ENCODE measurements at regions not wholly inside any gene's neighbourhood (a gene's known extent, or its start where the extent isn't known, plus 50 kb on each side); places are given as distances from the start of the nearest gene placed in this dataset.

GRCh38 chr21:43348170-43348766 lies 78.7 kb downstream of the SIK1 start:
- TF ChIP-seq POLR2A (IDR thresholded peaks at IDR 0.05; ENCODE audit: low read length) (no peak), GATA1 (IDR thresholded peaks at IDR 0.05; ENCODE audit: low read depth, low read length) (no peak)
